ENCODE measurements at regions not wholly inside any gene's neighbourhood (a gene's known extent, or its start where the extent isn't known, plus 50 kb on each side); places are given as distances from the start of the nearest gene placed in this dataset.

DNA sequence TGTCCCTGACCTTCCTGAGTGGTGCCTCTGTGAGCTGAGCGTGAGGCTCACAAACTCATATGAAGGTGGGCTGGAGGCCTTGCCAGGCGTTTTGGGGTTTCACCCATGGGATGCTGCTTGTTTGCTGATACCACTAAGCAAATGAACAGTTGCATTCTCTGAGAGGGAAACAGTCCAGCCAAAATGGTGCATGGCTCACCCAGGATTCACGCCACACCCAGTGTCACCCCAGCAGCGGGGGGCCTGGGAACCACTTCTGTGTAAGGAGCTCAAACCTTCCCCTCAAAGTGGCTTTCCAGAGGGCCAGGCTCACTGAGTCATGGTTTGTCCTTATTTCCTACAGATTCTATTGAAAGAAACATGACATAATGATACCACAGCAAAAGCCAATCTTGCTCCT is 928.1 kb downstream of the TBC1D22A start:
- DNase-seq: no peak

DNA sequence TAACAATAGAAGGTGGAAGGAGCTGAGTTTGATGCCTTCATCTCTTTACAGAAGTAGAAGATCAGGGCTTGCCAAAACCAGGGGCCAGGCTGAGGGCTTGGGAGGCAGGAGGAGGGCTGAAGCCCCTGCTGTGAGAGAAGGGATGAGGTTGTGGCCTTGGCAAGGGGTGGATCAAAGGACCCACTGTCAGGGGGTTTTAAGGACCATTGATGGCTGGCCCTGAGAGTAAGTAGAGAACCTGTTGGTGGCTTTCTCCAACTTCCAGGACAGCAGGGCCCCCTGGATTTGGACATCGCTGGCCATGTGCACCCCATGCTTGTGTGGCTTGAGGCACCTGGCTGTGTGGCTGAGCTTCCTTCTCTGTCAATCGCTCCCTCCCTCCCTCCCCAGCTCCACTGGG is 927.7 kb downstream of the TBC1D22A start:
- no peak for DNase-seq

DNA sequence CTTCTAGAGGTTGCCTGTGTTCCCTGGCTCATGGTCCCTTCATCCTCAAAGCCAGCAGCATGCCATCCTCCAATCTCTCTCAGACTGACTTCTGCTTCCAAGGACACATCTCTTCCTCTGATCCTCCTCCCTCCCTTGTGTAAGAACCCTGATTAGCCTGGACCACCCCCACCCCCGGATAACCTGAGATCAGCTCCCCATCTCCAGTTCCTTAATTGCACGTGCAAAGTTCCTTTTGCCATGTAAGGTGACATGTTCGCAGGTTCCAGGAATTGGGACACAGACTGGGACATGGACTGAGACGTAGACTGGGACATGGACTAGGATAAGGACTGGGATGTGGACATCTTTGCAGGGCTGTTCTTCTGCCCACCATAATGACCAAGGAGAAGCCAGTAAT is 925.3 kb downstream of the TBC1D22A start:
- DNase-seq: no peak

DNA sequence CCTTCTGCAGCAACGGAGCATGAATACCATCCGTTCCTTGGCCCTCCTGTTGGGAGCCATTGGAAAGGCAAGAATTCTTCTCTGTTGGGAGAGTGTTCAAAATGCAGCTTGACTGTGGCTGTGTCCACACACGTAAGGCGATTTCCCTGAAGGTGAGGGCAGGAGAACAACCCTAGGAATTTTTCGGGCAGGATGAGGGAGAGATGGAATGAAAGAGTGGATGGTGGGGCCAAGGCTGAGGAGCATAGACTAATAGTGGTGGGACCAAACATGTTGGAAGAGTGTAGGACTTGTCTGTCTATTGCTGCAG is 924.9 kb downstream of the TBC1D22A start:
- DNase-seq: no peak

DNA sequence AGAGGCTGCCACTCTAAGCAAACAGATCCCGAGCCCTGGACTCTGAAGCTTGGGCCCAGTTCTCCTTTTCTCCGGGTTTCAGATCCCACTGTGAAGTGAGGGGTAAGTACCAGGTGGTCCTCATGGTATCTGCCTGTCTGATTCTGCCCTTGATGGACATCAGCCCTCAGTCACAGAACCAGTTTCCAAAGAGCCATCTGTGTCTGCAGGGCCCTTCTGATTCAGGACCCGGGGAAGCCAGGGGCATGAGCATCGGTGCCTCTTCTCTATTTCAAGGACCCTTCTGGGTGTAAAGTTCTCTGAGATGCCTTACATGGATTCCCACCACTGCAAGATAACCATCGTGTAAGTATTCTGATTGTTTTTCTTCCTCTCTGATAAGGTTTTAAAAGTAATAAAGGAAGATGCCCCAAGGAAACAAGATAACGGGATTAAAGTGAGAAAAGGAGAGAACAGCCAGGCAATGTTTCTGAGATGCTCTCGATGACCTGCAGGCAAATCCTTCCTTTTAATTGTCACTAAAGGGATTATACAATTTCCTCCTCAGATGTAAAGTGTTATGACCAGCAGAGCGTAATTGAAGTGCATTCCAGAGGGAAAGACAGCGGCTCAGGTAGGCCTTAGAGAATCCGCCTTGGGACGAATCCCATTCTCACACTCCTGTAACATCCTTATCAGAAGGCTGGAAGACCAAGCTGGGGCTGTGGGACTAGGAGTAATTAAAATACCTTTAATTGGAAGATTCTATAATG is 924.3 kb downstream of the TBC1D22A start:
- DNase-seq: no peak

DNA sequence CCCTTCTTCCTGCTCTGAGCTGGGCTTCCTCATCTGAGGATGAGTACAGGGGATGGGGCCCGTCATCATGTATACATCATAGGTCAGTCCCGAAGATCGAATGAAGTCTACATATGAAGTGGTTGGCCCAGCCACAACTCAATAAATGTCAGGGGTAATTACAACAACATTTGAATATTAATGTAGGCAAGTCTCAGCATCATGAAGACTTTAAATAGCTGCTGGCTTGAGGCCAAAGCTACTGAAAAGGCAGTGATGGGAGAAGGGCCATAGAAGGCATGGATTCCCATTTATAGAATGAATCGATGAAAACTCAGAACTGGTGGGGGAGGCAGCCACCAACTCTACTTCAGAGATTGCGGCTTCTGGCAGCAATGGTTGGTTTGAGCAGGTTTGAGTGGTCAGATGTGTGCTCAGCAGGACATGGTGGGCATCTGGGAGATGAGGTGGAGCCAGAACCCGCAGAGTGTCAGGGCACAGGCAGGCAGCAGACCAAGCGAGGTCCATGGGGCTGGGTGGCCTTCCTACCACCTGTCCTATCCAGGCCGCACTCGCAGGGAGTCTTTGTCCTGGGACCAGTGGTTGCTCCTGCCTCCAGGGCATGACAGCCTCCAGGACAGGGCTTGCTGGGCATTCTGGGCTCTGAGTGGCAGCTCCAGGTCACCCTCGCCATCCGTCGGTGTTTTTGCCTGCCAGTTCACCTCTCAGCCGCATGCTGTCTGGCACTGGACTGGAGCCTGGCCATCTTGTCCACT is 919.1 kb downstream of the TBC1D22A start:
- no peak for DNase-seq

DNA sequence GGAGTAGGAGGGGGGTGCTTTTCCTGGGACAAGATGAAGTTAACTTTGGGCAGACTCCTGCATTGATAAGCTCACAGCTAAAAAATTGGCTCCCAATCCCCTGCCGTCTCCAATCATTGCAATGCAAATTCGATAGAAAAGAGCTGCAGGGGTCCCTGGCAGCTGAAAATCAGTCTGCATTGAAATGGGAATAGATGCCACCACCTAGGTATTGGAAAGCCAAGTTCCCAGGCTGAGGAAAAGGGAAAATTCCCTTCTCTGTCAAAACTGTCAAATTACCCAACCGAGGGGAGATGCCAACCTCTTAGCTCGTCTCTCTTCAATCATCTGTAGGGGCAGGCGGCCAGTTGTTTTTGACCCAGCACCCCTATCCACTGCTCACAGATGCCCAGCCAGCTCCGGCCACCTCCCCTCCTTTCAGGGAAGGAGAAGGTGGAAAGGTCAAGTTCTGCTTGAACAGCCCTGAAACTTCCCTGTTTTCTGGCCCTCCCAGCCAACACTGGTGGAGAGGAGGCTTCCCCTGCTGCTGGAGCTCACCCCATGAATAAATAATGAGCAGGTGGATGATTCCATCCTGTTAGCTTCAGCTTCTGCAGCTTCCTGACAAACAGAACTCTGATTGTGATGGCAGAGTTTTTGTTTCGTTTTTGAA is 916.3 kb downstream of the TBC1D22A start:
- DNase-seq: no peak

DNA sequence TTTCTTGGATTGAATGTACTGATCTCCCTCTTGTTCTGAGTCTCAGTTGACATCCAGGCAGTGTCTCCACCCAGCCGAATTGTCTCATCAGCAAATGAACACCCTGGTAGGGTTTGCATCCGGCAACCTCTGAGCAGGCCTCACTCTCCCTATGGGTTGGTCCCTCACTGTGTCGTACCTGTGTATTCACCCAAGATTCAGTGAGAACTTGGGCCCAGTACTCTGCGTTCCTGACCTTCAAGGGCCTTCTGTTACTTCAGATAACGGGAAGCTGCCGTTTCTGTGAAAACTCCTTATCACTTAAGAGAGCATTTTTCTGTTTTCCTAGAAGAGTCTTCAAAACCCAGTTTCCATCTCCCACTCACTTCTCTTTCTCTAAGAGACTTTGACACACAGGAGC is 915.6 kb downstream of the TBC1D22A start:
- DNase-seq: no peak

DNA sequence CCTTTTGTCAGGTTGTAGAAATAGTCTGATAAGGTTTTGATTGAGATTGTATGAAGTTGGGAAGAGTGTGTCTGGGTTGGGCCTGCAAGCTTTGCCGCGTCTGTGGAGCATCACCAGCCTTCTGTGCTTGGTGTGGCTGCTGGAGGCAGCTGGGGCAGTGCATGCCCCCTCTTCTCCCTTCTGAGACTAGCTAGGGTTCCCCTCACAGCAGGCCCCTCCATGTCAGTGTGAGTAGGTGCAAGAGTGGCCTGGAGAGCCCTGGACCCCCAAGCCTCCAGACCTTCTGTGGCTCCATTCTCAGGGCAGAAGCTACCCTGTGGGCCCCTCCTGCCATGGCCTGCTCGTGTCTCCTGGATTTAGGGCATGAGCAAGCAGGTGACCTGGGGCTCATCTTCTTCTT is 914.2 kb downstream of the TBC1D22A start:
- DNase-seq: no peak

DNA sequence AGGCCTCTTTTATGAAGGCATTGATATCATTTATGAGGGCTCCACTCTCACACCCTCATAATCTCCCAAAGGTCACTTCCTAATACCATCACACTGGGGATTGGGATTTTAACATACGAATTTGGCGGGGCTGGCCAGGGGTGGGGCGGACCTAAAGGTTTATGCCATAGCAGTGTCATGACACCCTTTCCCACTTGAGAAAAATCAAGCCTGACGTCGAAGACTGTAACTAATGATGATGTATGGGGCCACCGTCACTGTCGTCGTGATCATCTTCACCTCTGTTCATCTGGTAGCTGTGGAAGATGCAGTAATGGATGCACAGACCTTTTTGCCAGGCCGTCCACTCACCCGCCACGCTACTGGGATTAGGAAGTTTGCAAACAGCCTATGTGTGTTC is 912.1 kb downstream of the TBC1D22A start:
- no peak for DNase-seq

DNA sequence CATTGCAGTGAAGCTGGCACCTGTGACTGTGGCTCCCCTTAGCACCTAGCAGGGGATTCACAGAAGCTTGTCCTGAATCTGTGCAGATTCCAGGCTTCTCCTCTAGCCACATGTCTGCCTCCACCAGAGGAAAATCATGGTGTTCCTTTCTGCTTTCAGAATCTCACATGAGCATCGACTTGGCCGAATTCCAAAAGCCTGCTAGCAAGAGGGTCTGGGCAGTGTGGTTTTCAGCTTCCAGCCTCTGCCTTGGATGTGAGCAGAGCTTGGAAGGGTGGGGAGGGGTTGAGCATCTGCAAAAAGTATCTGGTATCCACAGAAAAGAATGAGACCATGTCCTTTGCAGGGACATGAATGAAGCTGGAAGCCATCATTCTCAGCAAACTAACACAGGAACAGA is 911.1 kb downstream of the TBC1D22A start:
- DNase-seq: no peak

DNA sequence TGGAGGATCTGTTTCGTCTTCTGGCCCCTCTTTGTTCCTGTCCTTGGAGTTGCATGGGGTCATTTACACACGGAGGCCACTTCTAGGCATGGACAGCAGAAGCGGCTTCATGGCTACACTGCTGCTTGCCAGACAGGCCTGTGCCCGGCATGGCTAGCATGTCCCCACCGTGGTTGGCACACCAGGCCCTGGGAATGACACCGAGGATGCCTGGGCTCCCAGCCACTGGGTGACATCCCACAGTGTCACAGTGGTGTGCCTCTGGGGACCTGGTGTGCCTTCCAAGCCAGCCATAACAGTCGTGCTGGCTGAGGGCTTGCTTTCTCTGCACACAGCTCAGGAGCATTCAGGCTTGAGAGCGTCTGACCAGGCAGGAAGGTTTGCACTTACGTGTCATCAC is 910.1 kb downstream of the TBC1D22A start:
- no peak for DNase-seq

DNA sequence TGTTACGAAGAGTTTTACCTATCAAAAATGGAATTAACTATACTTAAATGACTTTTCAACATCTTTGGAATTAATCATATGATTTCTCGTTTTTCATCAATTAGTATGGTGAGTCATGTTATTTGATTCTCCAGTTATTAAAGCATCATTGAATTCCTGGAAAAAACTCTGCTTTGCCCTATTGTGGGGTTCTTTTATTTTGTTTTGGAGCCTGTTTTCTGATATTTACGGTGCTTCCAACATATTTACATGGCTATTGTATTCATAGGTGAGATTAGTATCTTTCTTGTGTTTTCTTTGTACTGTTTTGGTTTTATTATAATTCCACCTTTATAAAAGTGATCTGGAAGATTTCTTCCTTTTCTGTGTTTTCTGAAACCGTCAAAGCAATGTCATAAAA is 902.7 kb downstream of the TBC1D22A start:
- no peak for DNase-seq

DNA sequence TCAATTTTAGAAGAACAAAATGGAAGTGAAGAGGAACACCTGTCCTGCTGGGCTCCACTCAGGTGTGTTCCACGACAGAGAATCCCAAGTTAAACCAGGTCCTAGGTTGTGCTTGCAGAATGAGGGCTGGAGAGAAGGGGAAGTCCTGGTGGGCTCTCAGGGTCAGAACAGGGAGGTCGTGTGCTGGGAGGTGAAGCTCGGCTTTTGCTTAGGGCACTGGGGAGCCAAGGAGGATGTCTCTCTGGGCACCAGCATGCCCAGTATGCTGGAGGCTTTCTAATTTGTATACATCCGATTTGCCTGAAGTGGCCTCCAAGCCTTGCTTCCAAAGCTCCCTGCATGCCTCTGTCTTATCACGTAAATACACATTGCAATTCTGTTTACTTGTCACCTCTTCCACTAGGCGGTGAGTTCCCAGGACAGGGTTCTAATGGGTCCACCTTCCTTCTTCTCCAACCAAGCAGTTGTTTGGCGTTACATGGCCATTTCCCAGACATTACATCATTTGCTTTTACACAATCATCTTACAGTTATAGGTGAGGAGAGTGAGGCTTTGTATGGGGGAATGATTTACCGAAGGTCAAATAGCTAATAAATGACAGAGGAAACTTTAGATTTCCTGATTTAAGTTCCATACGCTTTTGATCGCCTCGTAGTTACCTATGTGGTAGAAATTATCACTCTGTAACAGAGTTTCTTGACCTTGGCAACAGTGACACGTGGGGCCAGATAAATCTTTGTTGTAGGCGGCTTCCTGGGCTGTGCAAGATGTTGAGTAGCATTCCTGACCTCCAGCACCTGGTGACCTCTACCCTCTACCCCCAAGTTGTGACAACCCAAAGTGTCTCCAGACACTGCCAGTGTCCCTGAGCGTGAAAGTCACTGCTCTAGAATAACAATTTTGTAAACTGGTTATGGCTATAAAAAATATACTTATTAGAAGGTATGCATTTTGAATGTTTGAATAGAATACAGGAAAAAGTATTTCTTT is 901.5 kb downstream of the TBC1D22A start:
- no peak for DNase-seq

DNA sequence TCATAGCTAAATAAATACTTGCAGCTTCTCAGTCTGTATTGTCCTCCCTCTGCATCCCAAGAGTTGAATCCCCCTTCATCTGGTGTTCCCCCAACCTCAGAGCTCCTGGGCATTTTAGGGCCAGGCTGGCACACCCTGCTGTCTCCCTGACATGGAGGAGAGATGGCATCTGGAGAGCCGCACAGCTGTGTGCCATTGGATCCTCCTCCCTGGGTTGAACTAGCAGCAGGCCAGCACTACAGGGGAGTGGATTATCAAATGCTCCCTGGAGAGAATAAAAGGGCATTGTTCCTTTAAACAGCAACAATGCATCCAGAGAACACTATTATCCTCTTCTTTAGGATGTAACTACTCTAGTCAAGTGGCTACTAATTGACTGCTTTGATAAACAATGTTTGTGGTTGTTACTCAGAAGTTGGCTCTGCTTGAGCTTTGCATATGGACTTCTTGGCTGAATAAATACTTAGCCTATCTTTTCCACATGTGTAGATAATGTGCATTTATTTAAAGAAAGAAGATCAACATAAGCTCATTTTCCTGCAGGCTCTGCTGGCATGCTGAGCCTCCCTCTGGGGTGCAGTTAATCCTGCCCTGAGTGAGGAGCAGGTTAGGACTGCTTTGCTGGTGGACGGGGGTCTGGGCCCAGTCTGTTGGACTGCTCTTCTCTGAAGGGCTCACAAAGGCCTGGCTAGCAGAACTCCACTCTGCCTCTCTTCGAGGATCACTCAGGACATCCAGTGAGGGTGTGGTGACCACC is 897.2 kb downstream of the TBC1D22A start:
- DNase-seq: no peak

DNA sequence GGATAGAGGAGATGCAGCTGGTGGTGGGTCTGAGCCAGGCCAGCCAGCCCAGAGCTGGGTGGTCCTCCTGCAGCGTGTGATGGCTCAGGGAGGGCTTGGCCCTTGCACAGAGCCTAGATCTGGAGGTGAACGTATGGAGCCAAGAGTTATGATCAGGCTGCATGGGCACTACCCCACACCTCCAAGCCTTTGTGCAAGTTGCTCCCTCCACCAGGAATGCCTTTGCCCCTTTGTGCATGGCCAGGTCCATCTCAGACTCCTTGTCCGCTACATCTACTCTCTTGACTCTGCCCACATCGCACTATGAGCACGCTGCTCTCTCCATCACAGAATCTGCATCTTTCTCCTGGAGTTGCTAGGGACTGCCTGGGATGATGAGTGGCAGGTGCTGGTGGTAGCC is 895.7 kb downstream of the TBC1D22A start:
- no peak for DNase-seq

DNA sequence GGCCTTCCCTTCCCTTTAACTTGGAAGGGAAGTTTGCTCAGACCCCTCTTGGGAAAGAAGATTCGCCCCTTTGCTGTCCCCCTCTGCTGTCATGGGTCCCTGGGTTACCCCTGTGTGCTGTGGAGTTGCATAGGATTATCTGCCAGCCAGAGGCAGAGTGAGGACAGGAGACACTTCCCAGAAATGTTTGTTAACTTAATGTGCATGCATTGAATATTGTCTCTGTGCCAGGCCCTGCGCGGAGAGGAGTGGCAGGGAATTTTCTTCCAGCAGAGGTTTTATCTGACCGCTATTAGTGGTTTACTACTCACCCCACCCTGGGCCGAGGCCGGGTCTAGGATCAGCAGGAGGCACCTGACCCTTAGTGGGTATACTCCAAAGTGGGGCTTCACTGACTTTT is 894.8 kb downstream of the TBC1D22A start:
- no peak for DNase-seq

DNA sequence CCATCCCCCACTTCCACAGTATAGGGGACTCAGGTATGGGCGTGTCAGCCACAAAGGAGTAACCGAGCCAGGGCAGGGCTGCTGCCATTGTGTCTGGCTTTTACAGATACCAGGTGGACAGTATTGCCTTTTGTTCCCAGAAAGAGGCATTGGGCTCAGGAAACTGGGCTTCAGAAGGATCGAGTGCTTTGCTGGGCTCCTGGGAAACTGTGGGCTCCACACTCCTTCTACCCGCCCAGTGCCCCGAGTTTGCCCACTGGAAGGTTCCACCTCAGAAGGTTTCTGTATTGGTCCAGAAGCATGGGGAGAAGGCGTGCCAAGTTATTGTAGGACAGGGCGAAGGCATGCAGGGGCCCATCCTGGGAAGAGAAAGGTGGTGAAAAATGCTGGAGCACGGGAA is 894.4 kb downstream of the TBC1D22A start:
- no peak for DNase-seq

DNA sequence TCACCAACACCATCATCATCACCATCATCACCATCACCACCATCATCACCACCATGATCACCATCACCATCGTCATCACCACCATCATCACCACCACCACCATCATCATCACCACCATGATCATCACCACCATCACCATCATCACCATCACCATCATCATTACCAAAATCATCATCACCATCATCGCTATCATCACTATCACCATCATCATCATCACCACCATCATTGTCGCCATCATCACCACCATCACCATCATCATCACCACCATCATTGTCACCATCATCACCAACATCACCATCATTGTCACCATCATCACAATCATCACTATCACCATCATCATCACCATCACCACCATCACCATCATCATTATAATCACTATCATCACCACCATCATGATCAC is 893.5 kb downstream of the TBC1D22A start:
- no peak for DNase-seq

DNA sequence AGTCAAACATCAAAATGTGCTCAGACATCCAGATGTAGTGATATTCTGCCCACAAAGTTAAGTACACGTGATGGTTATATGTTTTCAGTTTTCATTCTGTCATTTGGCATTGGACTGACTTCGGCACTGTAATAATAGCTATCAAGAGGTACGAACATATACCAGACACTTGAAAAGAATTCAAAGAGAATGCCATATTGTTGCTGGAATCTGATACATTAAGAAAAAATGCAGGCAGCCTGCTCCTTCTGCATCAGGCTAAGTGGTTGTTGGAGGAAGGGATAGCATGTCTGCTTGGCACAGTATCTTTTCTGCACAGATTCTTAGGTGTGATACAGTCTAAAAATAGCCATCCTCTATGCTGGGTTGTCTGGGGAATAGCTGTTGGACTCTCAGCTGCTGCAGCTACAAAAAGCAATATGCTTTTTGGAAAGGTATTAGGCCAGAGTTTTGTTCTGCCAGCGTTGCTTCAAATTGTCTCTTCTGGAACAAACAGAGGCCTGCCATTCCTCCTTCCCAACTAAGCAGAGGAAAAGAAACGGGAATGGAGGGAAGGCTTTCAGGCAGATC is 892.6 kb downstream of the TBC1D22A start:
- DNase-seq: no peak

DNA sequence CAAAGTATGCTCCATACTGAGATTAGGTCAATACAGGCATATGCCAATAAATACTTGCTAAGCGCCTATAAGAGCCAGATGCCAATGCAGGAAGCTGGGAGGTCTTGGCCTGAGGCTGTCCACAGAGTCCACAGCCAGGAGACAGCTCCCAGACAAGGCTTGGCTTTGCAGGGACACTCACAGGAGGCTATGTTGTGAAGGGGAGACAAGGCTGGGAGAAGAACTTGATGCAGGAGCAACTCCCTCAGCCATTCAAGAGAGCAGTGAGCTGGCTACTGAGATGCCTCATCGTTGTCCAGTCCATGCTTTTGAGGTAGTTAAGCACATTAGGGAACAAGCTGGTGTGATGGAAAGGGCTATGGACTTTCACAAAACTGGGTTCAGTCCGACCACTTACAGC is 891.5 kb downstream of the TBC1D22A start:
- no peak for DNase-seq

Data from NCI-H187 (cell line).